ENCODE measurements at regions not wholly inside any gene's neighbourhood (a gene's known extent, or its start where the extent isn't known, plus 50 kb on each side); places are given as distances from the start of the nearest gene placed in this dataset.

DNA sequence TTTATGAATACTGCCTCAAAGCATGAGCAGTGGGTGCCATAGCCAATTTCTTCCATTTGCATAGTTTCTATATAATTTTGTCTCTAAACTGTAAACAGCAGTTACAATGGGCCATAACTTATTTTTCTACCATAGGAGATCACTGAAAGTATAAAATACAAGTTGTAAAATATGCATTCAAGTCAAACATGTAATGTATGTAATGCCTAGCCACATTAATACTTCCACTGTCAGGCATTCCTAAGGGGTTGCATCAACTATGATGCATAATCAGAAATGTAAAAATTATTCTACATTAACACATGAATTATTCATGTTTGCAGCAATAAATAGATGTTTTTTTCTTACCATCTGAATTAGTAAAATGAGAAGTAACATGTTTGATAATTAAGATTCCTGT, 560.3 kb upstream of the ZP4 start:
- H3K4me1 ChIP-seq (ENCODE audit: insufficient read depth, low read length, poor library complexity, severe bottlenecking) = no peaks in the 10 kb centered on the region
- no peaks in the 10 kb centered on the region for H4K20me1 ChIP-seq (ENCODE audit: insufficient read depth, low read length, poor library complexity, severe bottlenecking)
- H2AFZ ChIP-seq (ENCODE audit: low read length) = no peak overlapping the region
- no peaks in the 10 kb centered on the region for H3K9me3 ChIP-seq (ENCODE audit: insufficient read depth, low read depth, low read length)
- no peaks in the 10 kb centered on the region for H3F3A ChIP-seq (ENCODE audit: low read depth)
- no peak overlapping the region for H3K4me3 ChIP-seq (ENCODE audit: low read length, poor library complexity, severe bottlenecking)
- no peaks in the 10 kb centered on the region for H3K9me2 ChIP-seq (replicated peaks; ENCODE audit: low read depth, low read length)
- no peaks in the 10 kb centered on the region for H3K27me3 ChIP-seq (ENCODE audit: insufficient read depth, low read length, poor library complexity, severe bottlenecking)
- H3K4me2 ChIP-seq (ENCODE audit: low read depth, low read length, poor library complexity, severe bottlenecking) = no peak overlapping the region
- H3K36me3 ChIP-seq (ENCODE audit: insufficient read depth, low read length) = no peaks in the 10 kb centered on the region
- H3K9ac ChIP-seq (ENCODE audit: low read depth, low read length, poor library complexity, severe bottlenecking) = no peak overlapping the region
- no peak for TF ChIP-seq EZH2phosphoT487 (IDR thresholded peaks at IDR 0.05; ENCODE audit: borderline replicate concordance)
- TF ChIP-seq, protein P1, sequence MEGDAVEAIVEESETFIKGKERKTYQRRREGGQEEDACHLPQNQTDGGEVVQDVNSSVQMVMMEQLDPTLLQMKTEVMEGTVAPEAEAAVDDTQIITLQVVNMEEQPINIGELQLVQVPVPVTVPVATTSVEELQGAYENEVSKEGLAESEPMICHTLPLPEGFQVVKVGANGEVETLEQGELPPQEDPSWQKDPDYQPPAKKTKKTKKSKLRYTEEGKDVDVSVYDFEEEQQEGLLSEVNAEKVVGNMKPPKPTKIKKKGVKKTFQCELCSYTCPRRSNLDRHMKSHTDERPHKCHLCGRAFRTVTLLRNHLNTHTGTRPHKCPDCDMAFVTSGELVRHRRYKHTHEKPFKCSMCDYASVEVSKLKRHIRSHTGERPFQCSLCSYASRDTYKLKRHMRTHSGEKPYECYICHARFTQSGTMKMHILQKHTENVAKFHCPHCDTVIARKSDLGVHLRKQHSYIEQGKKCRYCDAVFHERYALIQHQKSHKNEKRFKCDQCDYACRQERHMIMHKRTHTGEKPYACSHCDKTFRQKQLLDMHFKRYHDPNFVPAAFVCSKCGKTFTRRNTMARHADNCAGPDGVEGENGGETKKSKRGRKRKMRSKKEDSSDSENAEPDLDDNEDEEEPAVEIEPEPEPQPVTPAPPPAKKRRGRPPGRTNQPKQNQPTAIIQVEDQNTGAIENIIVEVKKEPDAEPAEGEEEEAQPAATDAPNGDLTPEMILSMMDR (conservative IDR thresholded peaks at IDR 0.05; ENCODE audit: low read length) = no peak
- no peaks in the 10 kb centered on the region for H3K79me2 ChIP-seq (ENCODE audit: insufficient read depth, low read length)

GRCh38 chr1:238443687-238444086, 553.0 kb upstream of the ZP4 start:
- no peak overlapping the region for H3K4me2 ChIP-seq (ENCODE audit: low read depth, low read length, poor library complexity, severe bottlenecking)
- no peaks in the 10 kb centered on the region for H3K36me3 ChIP-seq (ENCODE audit: insufficient read depth, low read length)
- H3K9me3 ChIP-seq (ENCODE audit: insufficient read depth, low read depth, low read length) = no peaks in the 10 kb centered on the region
- H3K4me3 ChIP-seq (ENCODE audit: low read length, poor library complexity, severe bottlenecking) = no peak overlapping the region
- no peaks in the 10 kb centered on the region for H3K4me1 ChIP-seq (ENCODE audit: insufficient read depth, low read length, poor library complexity, severe bottlenecking)
- H2AFZ ChIP-seq (ENCODE audit: low read length) = no peak overlapping the region
- no peaks in the 10 kb centered on the region for H3K9me2 ChIP-seq (replicated peaks; ENCODE audit: low read depth, low read length)
- H3K27me3 ChIP-seq (ENCODE audit: insufficient read depth, low read length, poor library complexity, severe bottlenecking) = no peaks in the 10 kb centered on the region
- no peak overlapping the region for H3K9ac ChIP-seq (ENCODE audit: low read depth, low read length, poor library complexity, severe bottlenecking)
- no peak for TF ChIP-seq EZH2phosphoT487 (IDR thresholded peaks at IDR 0.05; ENCODE audit: borderline replicate concordance)
- TF ChIP-seq, protein P1 (conservative IDR thresholded peaks at IDR 0.05; ENCODE audit: low read length) = no peak
- H3F3A ChIP-seq (ENCODE audit: low read depth) = no peaks in the 10 kb centered on the region
- no peaks in the 10 kb centered on the region for H4K20me1 ChIP-seq (ENCODE audit: insufficient read depth, low read length, poor library complexity, severe bottlenecking)
- H3K79me2 ChIP-seq (ENCODE audit: insufficient read depth, low read length) = no peaks in the 10 kb centered on the region

DNA sequence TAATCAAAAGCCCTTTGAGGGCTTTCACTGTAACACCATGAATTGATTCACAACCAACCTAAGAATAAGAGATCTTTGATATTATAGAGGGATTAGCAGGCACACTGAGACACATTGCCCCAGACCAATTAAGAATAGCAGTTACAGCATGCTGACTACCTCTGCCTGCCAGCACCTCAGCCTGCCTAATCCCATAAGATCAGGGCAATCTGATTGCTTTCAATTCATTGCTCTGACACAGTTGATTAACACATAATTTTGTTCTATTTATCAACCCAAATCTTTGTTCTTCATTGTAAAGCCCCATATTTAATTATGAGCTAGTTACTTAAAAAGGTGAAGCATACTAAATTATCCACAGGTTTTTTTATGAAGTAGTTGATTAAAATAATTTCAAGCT, 548.8 kb upstream of the ZP4 start:
- H3K9me2 ChIP-seq (replicated peaks; ENCODE audit: low read depth, low read length) = no peaks in the 10 kb centered on the region
- no peak overlapping the region for H3K4me2 ChIP-seq (ENCODE audit: low read depth, low read length, poor library complexity, severe bottlenecking)
- no peak overlapping the region for H3K4me3 ChIP-seq (ENCODE audit: low read length, poor library complexity, severe bottlenecking)
- TF ChIP-seq EZH2phosphoT487 (IDR thresholded peaks at IDR 0.05; ENCODE audit: borderline replicate concordance) = no peak
- TF ChIP-seq, protein P1 (conservative IDR thresholded peaks at IDR 0.05; ENCODE audit: low read length) = no peak
- H3K9ac ChIP-seq (ENCODE audit: low read depth, low read length, poor library complexity, severe bottlenecking) = no peak overlapping the region
- no peak overlapping the region for H2AFZ ChIP-seq (ENCODE audit: low read length)
- H3K4me1 ChIP-seq (ENCODE audit: insufficient read depth, low read length, poor library complexity, severe bottlenecking) = no peaks in the 10 kb centered on the region
- H3K36me3 ChIP-seq (ENCODE audit: insufficient read depth, low read length) = no peaks in the 10 kb centered on the region
- no peaks in the 10 kb centered on the region for H3K9me3 ChIP-seq (ENCODE audit: insufficient read depth, low read depth, low read length)
- no peaks in the 10 kb centered on the region for H4K20me1 ChIP-seq (ENCODE audit: insufficient read depth, low read length, poor library complexity, severe bottlenecking)
- H3K79me2 ChIP-seq (ENCODE audit: insufficient read depth, low read length) = no peaks in the 10 kb centered on the region
- H3F3A ChIP-seq (ENCODE audit: low read depth) = no peaks in the 10 kb centered on the region
- no peaks in the 10 kb centered on the region for H3K27me3 ChIP-seq (ENCODE audit: insufficient read depth, low read length, poor library complexity, severe bottlenecking)
